HG02852 (cell line): ENCODE measurements at regions not wholly inside any gene's neighbourhood (a gene's known extent, or its start where the extent isn't known, plus 50 kb on each side); places are given as distances from the start of the nearest gene placed in this dataset.
"Not testable (repeated sequence)": the region's sequence is repeated elsewhere in the genome, so short reads cannot be mapped to it uniquely, and the experiment has no call there.

Source experiments
- ATAC-seq: cut with Tn5 transposase; IDR thresholded peaks from one replicate; pipeline ENCODE4 v1.9.1; 2021; ENCODE audit warnings: mild to moderate bottlenecking, moderate library complexity; ENCODE audit not compliant: unreplicated experiment

DNA sequence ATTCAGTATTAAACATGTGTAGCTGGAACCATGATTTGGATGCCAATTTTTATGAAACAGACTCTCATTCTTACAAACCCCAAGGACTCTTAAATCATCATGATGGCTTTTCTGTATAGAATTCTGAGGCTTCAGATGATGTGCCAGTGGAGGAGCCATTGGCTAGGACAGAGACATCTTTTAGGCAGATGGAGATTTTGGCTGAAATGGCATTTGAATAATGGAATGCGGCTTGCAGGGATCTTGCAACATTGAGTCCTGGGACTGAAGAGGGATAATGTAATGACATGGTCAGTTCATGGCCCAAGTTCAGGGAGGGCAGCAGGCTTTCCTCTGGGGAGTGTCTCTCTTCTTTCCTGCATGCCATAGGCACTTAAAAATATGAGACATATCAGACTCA is 172.4 kb downstream of the ABCA8 start:
- ATAC-seq, result no peak

- no peak for ATAC-seq
These were observed 174.6 kb downstream of the ABCA8 start for GRCh38 chr17:68780596-68780995.

DNA sequence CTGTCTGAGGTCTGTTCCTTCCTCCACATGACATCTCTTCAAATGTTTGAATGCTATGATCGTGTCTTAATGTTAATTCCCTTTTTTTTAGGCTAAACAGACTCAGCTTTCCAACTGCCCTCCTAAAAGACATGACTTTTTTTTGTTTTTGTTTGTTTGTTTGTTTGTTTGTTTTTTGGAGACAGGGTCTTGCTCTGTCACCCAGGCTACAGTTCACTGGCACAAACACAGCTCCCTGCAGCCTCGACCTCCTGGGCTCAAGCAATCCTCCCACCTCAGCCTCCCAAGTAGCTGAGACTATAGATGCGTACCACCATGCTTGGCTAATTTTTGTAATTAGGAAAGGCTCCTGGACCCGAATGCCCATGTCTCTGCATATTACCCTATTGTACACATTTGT is 176.5 kb downstream of the ABCA8 start:
- no peak for ATAC-seq

DNA sequence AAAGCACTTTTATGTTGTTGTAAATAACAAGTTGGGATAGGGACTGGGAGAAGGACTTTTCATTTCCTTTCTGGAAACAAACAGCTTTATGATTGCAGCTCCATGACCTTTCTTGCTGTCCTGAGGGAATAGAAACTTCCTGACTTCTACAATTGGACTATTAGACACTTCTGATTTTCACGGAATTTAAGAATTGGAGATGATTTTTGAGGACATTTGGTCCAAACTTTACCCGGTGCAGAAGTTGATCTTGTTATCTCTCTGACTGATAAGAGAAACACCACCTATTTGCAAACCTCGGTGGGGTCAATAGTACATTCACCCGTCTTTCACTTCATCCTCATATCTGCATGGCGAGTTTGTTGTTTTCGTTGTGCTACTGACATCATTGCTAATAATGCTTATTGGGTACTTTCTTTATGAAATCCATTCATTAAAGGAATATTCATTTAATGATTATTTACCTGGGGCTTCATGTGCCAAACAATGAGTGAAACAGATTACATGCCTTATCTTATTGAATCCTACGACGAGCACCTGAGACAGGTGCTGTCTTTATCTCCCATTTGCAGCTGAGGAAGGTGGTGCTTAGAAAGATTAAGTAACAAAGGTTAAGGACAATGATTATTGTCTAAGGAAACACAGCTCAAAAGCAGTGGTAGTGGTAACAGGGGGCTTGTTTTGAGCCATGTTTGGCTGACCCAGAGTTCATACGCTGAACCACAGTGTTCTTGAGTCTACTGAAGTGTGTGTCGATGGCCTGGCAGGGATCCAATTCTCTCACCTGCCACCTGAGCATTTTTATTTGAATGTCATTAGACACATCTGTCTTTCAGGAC is 176.9 kb upstream of the FAM20A start:
- no peak for ATAC-seq

- ATAC-seq, result peak; percentile 44
These were observed 176.2 kb upstream of the FAM20A start for GRCh38 chr17:68777243-68777855.

DNA sequence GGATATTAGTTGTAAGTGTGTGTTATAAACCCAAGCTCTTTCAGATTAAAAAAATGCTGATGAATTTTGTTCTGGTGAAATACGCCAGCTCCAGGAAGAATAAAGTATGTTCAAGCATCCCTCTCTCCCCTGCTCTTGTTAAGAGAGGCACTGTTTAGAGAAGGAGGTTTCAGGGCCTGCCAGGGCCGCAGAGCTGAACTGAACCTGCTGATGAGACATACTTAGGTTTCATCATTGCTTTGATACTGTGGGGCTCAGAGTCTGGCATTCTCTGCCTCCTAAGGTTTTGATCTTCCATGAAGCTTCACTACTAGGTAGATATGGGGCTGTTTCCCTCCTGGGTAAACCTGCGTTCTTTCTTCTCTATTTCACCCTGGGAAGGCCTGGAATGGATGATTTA is 175.3 kb upstream of the FAM20A start:
- no peak for ATAC-seq

- no peak for ATAC-seq
These were observed 174.8 kb upstream of the FAM20A start for GRCh38 chr17:68775969-68776368.

DNA sequence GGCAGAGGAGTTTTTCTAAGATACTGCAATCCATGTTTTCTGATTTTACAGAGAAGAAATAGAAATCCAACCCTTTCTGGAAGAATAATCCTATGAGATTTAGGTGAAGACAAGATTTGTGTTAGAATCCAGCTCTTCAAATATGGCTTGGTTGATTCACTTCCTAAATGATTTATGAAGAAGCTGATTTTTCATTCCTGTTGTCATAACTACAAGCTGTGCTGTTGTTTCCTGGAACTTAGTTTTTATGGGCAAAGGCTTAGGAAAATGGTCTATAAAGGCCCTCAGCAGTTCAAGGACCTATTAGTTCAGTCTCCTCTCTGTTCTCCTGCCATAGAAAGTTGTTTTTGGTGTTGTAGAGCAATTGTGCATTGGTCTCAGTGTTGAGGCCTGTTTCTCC is 174.2 kb upstream of the FAM20A start:
- ATAC-seq, result no peak

DNA sequence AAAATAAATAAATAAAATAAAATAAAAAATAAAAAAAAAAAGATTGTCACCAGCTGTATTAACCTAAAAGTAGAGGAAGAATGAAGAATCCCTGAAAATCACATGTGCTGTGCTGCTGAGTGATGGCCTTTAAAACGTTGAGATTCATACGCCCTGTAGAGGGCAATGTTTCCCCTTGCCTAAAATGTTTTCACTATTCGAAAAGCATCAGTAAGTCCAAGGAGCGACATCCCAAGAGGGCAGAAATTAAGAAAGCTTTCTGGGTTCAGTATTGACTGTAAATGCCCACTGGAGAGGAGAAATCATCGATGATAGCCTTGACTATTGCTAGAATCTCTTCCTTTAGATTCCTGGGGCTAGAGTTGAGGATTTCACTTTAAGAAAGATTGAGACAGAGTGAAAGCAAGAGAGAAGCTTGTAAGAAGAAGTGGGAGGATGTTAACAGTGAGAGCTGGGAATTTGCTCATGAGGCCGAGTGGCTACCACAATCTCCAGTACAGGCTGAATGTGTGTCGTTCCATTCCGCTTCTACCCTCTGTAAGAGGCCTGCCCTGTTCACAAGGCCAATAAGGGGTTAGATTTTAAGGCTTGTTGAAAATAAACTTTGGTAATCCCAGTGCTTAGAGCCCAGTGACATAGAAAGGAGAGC is 170.8 kb upstream of the FAM20A start:
- ATAC-seq, result peak; percentile 76

- ATAC-seq, result no peak
These were observed 167.6 kb upstream of the FAM20A start for GRCh38 chr17:68768804-68769203.

DNA sequence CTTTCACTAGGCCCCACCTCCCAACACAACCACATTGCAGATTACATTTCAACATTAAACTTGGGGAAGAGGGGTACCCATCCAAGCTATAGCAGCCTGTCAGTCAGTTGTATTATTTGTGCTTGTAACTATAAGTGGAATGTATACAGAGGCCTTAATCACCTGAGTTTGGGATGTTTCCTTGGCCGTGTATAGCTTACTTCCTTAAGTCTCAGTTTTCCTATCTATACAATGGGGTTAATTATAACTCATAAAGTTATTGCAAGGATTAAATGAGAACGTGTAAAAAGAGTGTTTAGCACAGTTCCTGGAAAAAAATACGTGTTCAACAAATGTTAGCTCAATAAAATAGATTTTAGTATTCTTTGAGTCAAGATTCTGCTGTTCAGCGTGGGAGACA is 165.5 kb upstream of the FAM20A start:
- no peak for ATAC-seq

- no peak for ATAC-seq
These were observed 162.4 kb upstream of the FAM20A start for GRCh38 chr17:68763562-68763961.

- no peak for ATAC-seq
These were observed 161.7 kb upstream of the FAM20A start for GRCh38 chr17:68762911-68763310.

- no peak for ATAC-seq
These were observed 158.9 kb upstream of the FAM20A start for GRCh38 chr17:68760141-68760475.

GRCh38 chr17:68759343-68760140 is 158.4 kb upstream of the FAM20A start:
- peak; percentile 93 for ATAC-seq

- no peak for ATAC-seq
These were observed 157.8 kb upstream of the FAM20A start for GRCh38 chr17:68759002-68759342.

DNA sequence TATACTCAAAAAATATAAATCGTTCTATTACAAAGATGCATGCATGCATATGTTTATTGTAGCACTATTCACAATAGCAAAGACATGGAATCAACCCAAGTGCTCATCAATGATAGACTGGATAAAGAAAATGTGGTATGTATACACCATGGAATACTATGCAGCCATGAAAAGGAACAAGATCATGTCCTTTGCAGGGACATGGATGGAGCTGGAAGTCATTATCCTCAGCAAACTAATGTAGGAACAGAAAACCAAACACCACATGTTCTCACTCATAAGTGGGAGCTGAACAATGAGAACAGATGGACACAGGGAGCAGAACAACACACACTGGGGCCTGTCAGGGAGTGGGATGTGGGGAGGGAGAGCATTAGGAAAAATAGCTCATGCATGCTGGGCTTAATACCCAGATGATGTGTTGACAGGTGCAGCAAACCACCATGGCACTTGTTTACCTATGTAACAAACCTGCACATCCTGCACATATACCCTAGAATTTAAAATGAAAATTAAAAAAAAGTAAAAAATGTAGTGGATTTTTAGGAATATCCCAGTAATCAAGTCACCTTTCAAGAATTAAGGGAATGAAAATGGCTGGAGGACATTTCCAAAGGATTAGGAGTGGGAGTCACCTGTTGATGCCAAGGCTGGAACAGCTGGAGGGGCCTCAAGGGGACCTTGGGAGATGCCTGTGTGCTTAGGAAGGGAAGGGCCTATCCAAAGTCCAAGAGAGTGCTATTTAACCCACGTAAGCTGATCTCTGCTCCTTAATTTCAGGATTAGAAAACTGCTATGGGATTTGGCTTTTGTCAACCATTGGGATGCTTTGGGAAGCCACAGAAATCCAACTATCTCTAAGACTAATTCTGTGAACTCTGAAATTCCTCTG is 156.9 kb upstream of the FAM20A start:
- ATAC-seq, result not testable (repeated sequence)

- no peak for ATAC-seq
These were observed 153.0 kb upstream of the FAM20A start for GRCh38 chr17:68753985-68754769.

DNA sequence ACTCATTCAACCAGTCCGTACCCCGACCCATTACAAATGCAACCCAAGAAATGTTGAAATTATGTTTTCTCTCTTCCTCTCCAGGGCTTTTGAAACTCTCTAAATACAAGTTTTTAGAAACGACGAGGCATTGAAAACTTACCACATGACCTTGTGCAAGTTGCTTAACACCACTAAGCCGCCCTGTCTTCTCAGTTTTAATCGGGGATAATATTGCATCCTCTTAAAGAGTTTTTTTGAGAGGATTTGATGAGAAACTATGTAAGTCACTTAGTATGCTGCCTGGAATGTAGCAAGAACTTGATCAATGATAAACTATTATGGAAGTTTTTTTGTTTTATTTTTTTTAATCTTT is 149.0 kb upstream of the FAM20A start:
- no peak for ATAC-seq
